Gastrocnemius medialis (tissue), 4 donors: ENCODE measurements at regions not wholly inside any gene's neighbourhood (a gene's known extent, or its start where the extent isn't known, plus 50 kb on each side); places are given as distances from the start of the nearest gene placed in this dataset.

ENCODE experiments used
- CTCF ChIP-seq, 5 experiments: fragments of 450-650 bp in 3 of 5; fragments of 200-600 bp in 2 of 5; sonication (generic) in 2 of 5; IDR thresholded peaks in 4 of 5; conservative IDR thresholded peaks in 1 of 5; 1 replicate in 4 of 5; 2 replicates in 1 of 5; pipeline ENCODE4 v1.5.1; 2016 to 2019; ENCODE audit warnings: antibody characterized with exemption in 5 of 5, mild to moderate bottlenecking in 3 of 5, moderate library complexity in 3 of 5
- POLR2A ChIP-seq, 2 donors: fragments of 450-650 bp; IDR thresholded peaks; one replicate each; pipeline ENCODE4 v1.6.1; 2017; ENCODE audit warnings: antibody characterized with exemption in 2 of 2, mild to moderate bottlenecking in 2 of 2, moderate library complexity in 2 of 2

GRCh38 chr21:41102281-41102680 is 65.7 kb upstream of the BACE2 start:
- TF ChIP-seq CTCF (IDR thresholded peaks at IDR 0.05 in 4 of 5, conservative IDR thresholded peaks at IDR 0.05 in 1 of 5), result no peak
- no peak for TF ChIP-seq POLR2A (IDR thresholded peaks at IDR 0.05)
